Kidney tubule cell (primary cell): ENCODE measurements at regions not wholly inside any gene's neighbourhood (a gene's known extent, or its start where the extent isn't known, plus 50 kb on each side); places are given as distances from the start of the nearest gene placed in this dataset.

Experiments used
- DNase-seq: peaks from one replicate; pipeline ENCODE4 v3.0.0-alpha.2; 2018; ENCODE audit warnings: low spot score

DNA sequence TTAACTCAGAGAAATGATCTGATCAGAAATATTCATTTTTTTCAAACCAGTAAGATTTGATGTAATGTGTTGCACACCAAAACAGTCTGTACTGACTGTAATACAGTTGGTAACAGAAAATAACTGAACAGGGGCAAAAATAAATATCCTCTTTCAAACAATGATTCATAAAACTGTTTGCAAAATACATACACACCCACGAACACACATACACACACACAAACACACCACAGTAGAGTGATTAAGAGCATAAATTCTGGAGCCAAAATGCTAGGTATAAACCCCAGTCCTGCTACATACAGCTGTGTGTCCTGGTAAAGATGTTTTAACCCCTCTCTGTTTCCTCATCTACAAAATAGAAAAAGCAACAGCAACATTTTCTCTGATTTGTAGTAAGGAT, 376.6 kb downstream of the PDGFC start:
- DNase-seq, result no peak

GRCh38 chr4:156594624-156595023, 377.0 kb downstream of the PDGFC start:
- peak; percentile 23 for DNase-seq

DNA sequence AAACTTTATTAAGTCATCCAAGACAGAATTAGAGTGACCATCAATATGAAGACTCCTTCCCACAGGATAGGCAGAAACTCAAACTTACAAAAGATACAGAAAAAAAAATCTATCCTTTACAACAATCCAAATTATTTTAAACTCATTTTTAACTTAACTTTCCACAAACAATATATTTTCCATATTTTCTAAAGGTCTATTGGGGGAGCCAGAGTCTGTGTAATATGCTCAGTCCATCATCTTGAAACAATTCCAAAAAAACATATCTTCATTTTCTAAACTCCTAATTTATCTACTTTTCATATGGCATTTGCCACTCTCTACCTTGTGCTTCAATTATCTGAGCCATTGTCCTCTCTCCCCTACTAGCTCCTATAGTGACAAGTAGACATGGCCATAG, 378.1 kb downstream of the PDGFC start:
- no peak for DNase-seq

GRCh38 chr4:156591679-156592078, 379.9 kb downstream of the PDGFC start:
- no peak for DNase-seq

DNA sequence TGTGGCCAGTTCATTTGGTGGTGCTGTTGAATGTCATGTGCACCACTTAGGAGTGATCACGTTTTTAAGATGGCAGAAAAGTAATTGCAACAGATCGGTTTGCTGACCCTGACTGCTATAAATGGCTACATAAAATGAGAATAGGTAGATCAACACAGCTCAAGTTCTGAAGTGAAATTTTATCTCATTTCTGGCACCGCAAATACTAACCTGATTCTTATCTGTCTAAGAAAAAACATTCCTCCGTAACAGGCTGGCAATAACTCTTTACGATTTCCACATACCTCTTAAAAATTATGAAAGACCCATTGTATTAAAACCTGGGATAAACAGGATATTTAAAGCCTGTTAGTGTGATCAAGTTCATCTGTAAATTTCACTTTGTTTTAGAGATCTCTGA, 387.5 kb downstream of the PDGFC start:
- DNase-seq, result no peak

DNA sequence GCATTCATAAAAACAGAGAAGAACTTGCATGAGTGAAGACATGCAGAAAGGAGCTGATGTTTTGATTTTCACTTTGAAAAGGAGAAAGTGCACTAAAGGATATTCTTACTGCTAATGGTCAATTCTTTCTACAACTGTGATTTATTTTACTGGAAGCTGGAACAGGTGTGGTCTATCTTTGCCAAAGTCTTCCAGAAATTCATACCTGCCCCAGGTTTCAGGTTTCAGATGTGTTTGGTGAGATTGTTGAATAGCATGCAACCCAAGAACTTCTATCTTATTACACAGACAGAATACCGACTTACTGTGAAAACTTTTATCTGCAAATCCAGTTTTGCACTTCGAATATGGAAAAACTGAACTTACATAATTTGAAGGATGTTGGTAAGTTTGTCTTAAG, 388.3 kb downstream of the PDGFC start:
- no peak for DNase-seq

GRCh38 chr4:156581282-156582063, 390.1 kb downstream of the PDGFC start:
- DNase-seq, result no peak

- DNase-seq, result peak; percentile 20
Measured at GRCh38 chr4:156578713-156579112, 392.9 kb downstream of the PDGFC start.

- DNase-seq, result no peak
Measured at GRCh38 chr4:156578005-156578404, 393.6 kb downstream of the PDGFC start.

- DNase-seq, result no peak
Measured at GRCh38 chr4:156576946-156577345, 394.7 kb downstream of the PDGFC start.

DNA sequence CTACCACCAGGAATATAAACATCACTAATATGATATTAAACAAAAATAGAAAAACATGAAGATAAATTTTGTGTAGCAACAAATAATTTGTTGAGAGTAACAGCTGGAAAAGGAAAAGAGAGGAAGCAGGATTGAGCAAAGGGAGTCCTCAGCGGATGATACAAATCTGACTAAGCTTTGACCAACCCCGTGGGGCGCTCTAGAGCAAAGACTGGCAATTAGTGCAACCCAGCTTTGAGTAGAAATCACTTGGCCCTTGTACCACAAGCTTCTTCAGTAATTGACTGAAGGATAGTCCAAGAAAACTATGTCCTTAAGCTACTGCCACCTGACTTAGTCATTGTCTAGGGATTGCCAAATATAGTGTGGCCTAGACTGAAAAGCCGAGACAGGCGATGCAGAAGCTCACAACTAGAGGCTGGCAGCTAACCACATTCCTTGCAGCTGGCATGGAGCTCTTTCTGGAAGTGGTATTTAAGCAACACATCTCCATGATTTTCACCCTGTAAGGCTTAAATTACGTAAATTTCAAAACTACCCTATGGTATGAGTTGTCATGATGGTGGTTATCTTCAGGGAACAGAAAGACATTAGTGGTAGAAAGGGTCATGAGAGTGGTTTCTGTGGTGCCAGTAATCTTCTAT, 396.0 kb downstream of the PDGFC start:
- DNase-seq, result peak; percentile 22

GRCh38 chr4:156571146-156571545, 400.5 kb downstream of the PDGFC start:
- DNase-seq, result no peak

DNA sequence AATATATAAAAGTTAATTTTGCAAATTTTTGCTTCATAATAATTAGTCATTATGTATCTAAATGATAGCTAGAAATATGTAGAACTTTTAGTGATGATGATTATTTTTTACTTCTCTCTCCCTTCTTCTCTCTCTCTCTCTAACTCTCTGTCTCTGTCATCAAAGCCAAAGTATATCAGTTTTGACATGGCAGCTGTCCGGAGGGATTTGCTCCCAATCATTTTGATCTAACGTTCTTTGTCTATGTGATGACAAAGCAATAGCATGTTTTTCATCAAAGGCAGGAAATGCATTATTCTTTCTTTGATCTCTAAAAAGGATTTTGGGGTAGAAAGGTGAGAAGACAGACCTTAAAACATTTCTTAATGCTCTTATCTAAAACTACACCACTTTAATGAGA, 402.1 kb downstream of the PDGFC start:
- DNase-seq, result no peak

- DNase-seq, result no peak
Measured at GRCh38 chr4:156568484-156568883, 403.1 kb downstream of the PDGFC start.

GRCh38 chr4:156568041-156568440, 403.6 kb downstream of the PDGFC start:
- no peak for DNase-seq

DNA sequence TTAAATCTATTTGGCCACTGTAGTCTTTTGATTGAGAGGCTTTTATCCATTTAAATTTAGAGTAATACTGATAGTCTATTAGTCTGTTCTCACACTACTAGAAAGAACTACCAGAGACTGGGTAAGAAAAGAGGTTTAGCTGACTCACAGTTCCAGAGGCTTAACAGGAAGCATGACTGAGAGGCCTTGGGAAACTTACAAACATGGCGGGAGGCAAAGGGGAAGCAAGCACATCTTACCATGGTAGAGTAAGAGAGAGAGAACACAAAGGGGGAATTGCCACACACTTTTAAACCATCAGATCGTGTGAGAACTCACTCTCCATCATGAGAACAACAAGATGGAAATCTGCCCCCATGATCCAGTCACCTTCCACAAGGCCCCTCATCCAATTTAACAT, 410.9 kb downstream of the PDGFC start:
- DNase-seq, result peak; percentile 56

GRCh38 chr4:156559346-156559745, 412.3 kb downstream of the PDGFC start:
- DNase-seq, result no peak

GRCh38 chr4:156558373-156559025, 413.1 kb downstream of the PDGFC start:
- no peak for DNase-seq

GRCh38 chr4:156557920-156558319, 413.7 kb downstream of the PDGFC start:
- no peak for DNase-seq

GRCh38 chr4:156556336-156556735, 415.3 kb downstream of the PDGFC start:
- no peak for DNase-seq

DNA sequence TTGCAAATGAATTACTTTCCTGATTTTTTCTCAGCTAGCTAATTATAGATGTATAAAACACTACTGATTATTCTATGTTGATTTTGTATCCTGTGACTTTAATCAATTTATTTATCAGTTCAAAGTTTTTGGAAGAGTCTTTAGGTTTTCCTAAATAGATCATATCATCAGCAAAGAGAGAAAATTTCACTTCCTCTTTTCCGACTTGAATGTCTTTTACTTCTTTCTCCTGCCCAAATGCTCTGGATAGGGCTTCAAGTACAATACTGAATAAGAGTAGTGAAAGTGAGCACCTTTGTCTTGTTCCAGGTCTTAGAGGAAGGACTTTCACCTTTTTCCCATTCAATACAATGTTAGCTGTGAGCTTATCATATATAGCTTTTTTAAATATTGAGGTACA, 417.9 kb downstream of the PDGFC start:
- DNase-seq, result no peak

GRCh38 chr4:156547891-156548290, 423.7 kb downstream of the PDGFC start:
- DNase-seq, result peak; percentile 19

- peak; percentile 86 for DNase-seq
Measured at GRCh38 chr4:156547439-156547838, 424.2 kb downstream of the PDGFC start.
